ENCODE measurements at regions not wholly inside any gene's neighbourhood (a gene's known extent, or its start where the extent isn't known, plus 50 kb on each side); places are given as distances from the start of the nearest gene placed in this dataset.

- no peak overlapping the region for H3K4me3 ChIP-seq
- H3K27ac ChIP-seq (ENCODE audit: extremely low read depth, low read depth, low read length) = no peak overlapping the region
- no peaks in the 10 kb centered on the region for H3K9me3 ChIP-seq (replicated peaks; ENCODE audit: control insufficient read depth, insufficient read depth, low read depth, low read length)
- ChIA-PET POLR2A (no interaction called here), CTCF (ENCODE audit: low intra/inter-chr PET ratio) (no interaction called here)
- no peak overlapping the region for H3K9ac ChIP-seq (ENCODE audit: insufficient read depth in 1 of 2, low read depth in 2 of 2, low read length in 2 of 2)
- H4K20me1 ChIP-seq (replicated peaks; ENCODE audit: control insufficient read depth, insufficient read depth, low read length) = no peaks in the 10 kb centered on the region
- H3K4me2 ChIP-seq (ENCODE audit: insufficient read depth, low read length) = no peak overlapping the region
- DNase-seq (ENCODE audit: extremely low read depth in 1 of 4, low spot score in 3 of 4) (no peak), ATAC-seq (no peak), FAIRE-seq (no peak)
- H3K9me1 ChIP-seq (ENCODE audit: control insufficient read depth, insufficient read depth, low read length) = no peaks in the 10 kb centered on the region
- intact Hi-C loops (cut with micrococcal nuclease) (no loop called here), in situ Hi-C loops (cut with MboI) (no loop called here)
- BruUV-seq (replicated peaks) = no TSS peak
- no peak overlapping the region for H2AFZ ChIP-seq (ENCODE audit: low read depth, low read length)
- H3K4me1 ChIP-seq (replicated peaks in 1 of 2; ENCODE audit: control insufficient read depth in 2 of 2, insufficient read depth in 2 of 2, low read length in 2 of 2) = no peaks in the 10 kb centered on the region
- no peak for TF ChIP-seq ATF3 (IDR thresholded peaks at IDR 0.05)
- TF ChIP-seq ATF3 (CRISPR knock-in tag; conservative IDR thresholded peaks at IDR 0.05) = no peak
- TF ChIP-seq TSC22D4 (tag; IDR thresholded peaks at IDR 0.05) = no peak
- no peak for TF ChIP-seq USF2 (CRISPR knock-in tag; IDR thresholded peaks at IDR 0.05)
- TF ChIP-seq ZNF449 (CRISPR knock-in tag; IDR thresholded peaks at IDR 0.05) = no peak
- no peak for TF ChIP-seq PURB (CRISPR knock-in tag; IDR thresholded peaks at IDR 0.05; ENCODE audit: low read depth)
- TF ChIP-seq VEZF1 (CRISPR knock-in tag; IDR thresholded peaks at IDR 0.05) = no peak
- no peak for TF ChIP-seq ZNF282 (CRISPR knock-in tag; IDR thresholded peaks at IDR 0.05)
- TF ChIP-seq OTX1 (CRISPR knock-in tag; IDR thresholded peaks at IDR 0.05) = no peak
- TF ChIP-seq TAF7 (tag; IDR thresholded peaks at IDR 0.05) = no peak
- TF ChIP-seq POLR2AphosphoS5 (IDR thresholded peaks at IDR 0.05; ENCODE audit: control insufficient read depth, insufficient read depth, low read depth, low read length) = no peak
- TF ChIP-seq PHTF2 (CRISPR knock-in tag; IDR thresholded peaks at IDR 0.05) = no peak
- no peak for TF ChIP-seq KLF1 (tag; IDR thresholded peaks at IDR 0.05)
- TF ChIP-seq ZNF324 (CRISPR knock-in tag; IDR thresholded peaks at IDR 0.05) = no peak
- TF ChIP-seq ZNF639 (CRISPR knock-in tag; conservative IDR thresholded peaks at IDR 0.05 in 1 of 2, IDR thresholded peaks at IDR 0.05 in 1 of 2) = no peak
- no peak for TF ChIP-seq SMARCC2 (IDR thresholded peaks at IDR 0.05; ENCODE audit: low read depth)
- no peak for TF ChIP-seq GATAD2B (IDR thresholded peaks at IDR 0.05; ENCODE audit: borderline replicate concordance)
- no peaks in the 10 kb centered on the region for H3K79me2 ChIP-seq (ENCODE audit: control insufficient read depth, insufficient read depth, low read length)
- H3K27me3 ChIP-seq (ENCODE audit: control insufficient read depth in 2 of 2, insufficient read depth in 2 of 2, low read length in 2 of 2) = no peaks in the 10 kb centered on the region
- no peaks in the 10 kb centered on the region for H3K36me3 ChIP-seq (ENCODE audit: control insufficient read depth, insufficient read depth, low read length)
Measured at GRCh38 chr18:42477267-42477666, 522.2 kb downstream of the PIK3C3 start.
